ENCODE measurements at regions not wholly inside any gene's neighbourhood (a gene's known extent, or its start where the extent isn't known, plus 50 kb on each side); places are given as distances from the start of the nearest gene placed in this dataset.

- 72 to 81% methylated on average over 2 of the region's 2 CpGs for WGBS, 2 donors
- H3K36me3 ChIP-seq (replicated peaks in 1 of 2; ENCODE audit: insufficient read depth in 1 of 2, low read depth in 2 of 2), result no peaks in the 10 kb centered on the region
- no peaks in the 10 kb centered on the region for H3K27me3 ChIP-seq
- H3K4me1 ChIP-seq, result no peaks in the 10 kb centered on the region
- ATAC-seq, result no peak
- no peak overlapping the region for H3K27ac ChIP-seq
- intact Hi-C loops (cut with DNase I), result no loop called here
- TF ChIP-seq CTCF (IDR thresholded peaks at IDR 0.05) (no peak), POLR2A (IDR thresholded peaks at IDR 0.05) (no peak)
- H3K4me3 ChIP-seq, result no peak overlapping the region
- no peaks in the 10 kb centered on the region for H3K9me3 ChIP-seq
- DNase-seq, result no peak
Observed at GRCh38 chr2:228466851-228467250, 285.4 kb upstream of the SPHKAP start.

GRCh38 chr2:228465408-228465807, 283.9 kb upstream of the SPHKAP start:
- no peaks in the 10 kb centered on the region for H3K4me1 ChIP-seq
- intact Hi-C loops (cut with DNase I), result no loop called here
- no peak for TF ChIP-seq CTCF (IDR thresholded peaks at IDR 0.05)
- no peak for TF ChIP-seq POLR2A (IDR thresholded peaks at IDR 0.05)
- no peaks in the 10 kb centered on the region for H3K9me3 ChIP-seq
- no peak for DNase-seq
- no peak overlapping the region for H3K4me3 ChIP-seq
- H3K27ac ChIP-seq, result no peak overlapping the region
- no peak for ATAC-seq
- no peaks in the 10 kb centered on the region for H3K36me3 ChIP-seq (replicated peaks in 1 of 2; ENCODE audit: insufficient read depth in 1 of 2, low read depth in 2 of 2)
- WGBS, 2 donors, result 48 to 55% methylated on average over 4 of the region's 4 CpGs
- no peaks in the 10 kb centered on the region for H3K27me3 ChIP-seq

- Histone ChIP-seq H3K27me3 (no peaks in the 10 kb centered on the region), H3K4me3 (no peak overlapping the region), H3K4me1 (no peaks in the 10 kb centered on the region), H3K36me3 (replicated peaks in 1 of 2; ENCODE audit: insufficient read depth in 1 of 2, low read depth in 2 of 2) (no peaks in the 10 kb centered on the region), H3K9me3 (peaks cover 0 to 13% (median 0%) of the 10 kb centered on the region in 3 donors), H3K27ac (no peak overlapping the region)
- 96 to 100% methylated on average over 1 of the region's 1 CpG for WGBS, 2 donors
- TF ChIP-seq CTCF (IDR thresholded peaks at IDR 0.05), result no peak
- DNase-seq (no peak), ATAC-seq (no peak)
- intact Hi-C loops (cut with DNase I), result no loop called here
Observed at GRCh38 chr2:228458364-228458763, 276.9 kb upstream of the SPHKAP start.

- TF ChIP-seq POLR2A (IDR thresholded peaks at IDR 0.05) (no peak), CTCF (IDR thresholded peaks at IDR 0.05) (no peak)
- H3K36me3 ChIP-seq (replicated peaks in 1 of 2; ENCODE audit: insufficient read depth in 1 of 2, low read depth in 2 of 2), result no peaks in the 10 kb centered on the region
- no peaks in the 10 kb centered on the region for H3K4me1 ChIP-seq
- no peaks in the 10 kb centered on the region for H3K27me3 ChIP-seq
- H3K4me3 ChIP-seq, result no peak overlapping the region
- ATAC-seq (no peak), DNase-seq (no peak)
- H3K27ac ChIP-seq, result no peak overlapping the region
- intact Hi-C loops (cut with DNase I), result no loop called here
- H3K9me3 ChIP-seq, result no peaks in the 10 kb centered on the region
- WGBS, 2 donors, result 43 to 63% methylated on average over 1 of the region's 1 CpG
Observed at GRCh38 chr2:228447266-228447915, 265.9 kb upstream of the SPHKAP start.

- Histone ChIP-seq H3K9me3 (no peaks in the 10 kb centered on the region), H3K27me3 (no peaks in the 10 kb centered on the region), H3K4me3 (no peak overlapping the region), H3K27ac (no peak overlapping the region), H3K4me1 (no peaks in the 10 kb centered on the region), H3K36me3 (replicated peaks in 1 of 2; ENCODE audit: insufficient read depth in 1 of 2, low read depth in 2 of 2) (no peaks in the 10 kb centered on the region)
- no peak for TF ChIP-seq POLR2A (IDR thresholded peaks at IDR 0.05)
- no peak for TF ChIP-seq CTCF (IDR thresholded peaks at IDR 0.05)
- 66% methylated on average over 4 of the region's 4 CpGs for WGBS, 2 donors
- ATAC-seq (no peak), DNase-seq (no peak)
- intact Hi-C loops (cut with DNase I), result no loop called here
Observed at GRCh38 chr2:228446734-228447133, 265.2 kb upstream of the SPHKAP start.

Data from body of pancreas (tissue), 4 donors.